ENCODE measurements at regions not wholly inside any gene's neighbourhood (a gene's known extent, or its start where the extent isn't known, plus 50 kb on each side); places are given as distances from the start of the nearest gene placed in this dataset.

GRCh38 chr13:23504180-23504579 is 66.0 kb upstream of the TNFRSF19 start (continued):
- TF ChIP-seq ZBTB33 (IDR thresholded peaks at IDR 0.05; ENCODE audit: borderline replicate concordance, low read depth) (peak; percentile 48; the same call in 1 of the 2 replicates), MAX (IDR thresholded peaks at IDR 0.05; ENCODE audit: low read depth) (peak; percentile 73), TCF12 (IDR thresholded peaks at IDR 0.05) (peak; percentile 93), ELF1 (IDR thresholded peaks at IDR 0.05) (no peak), RAD21 (IDR thresholded peaks at IDR 0.05; ENCODE audit: low read length) (no peak), JUND (IDR thresholded peaks at IDR 0.05) (peak; percentile 80), FOXM1 (IDR thresholded peaks at IDR 0.05; ENCODE audit: low read depth) (no peak), MEF2A (IDR thresholded peaks at IDR 0.05; ENCODE audit: borderline replicate concordance, low read depth) (peak; percentile 62; the same call in 1 of the 2 replicates), NFIC (IDR thresholded peaks at IDR 0.05; ENCODE audit: borderline replicate concordance) (peak; percentile 87), CTCF (IDR thresholded peaks at IDR 0.05) (no peak), TEAD4 (IDR thresholded peaks at IDR 0.05; ENCODE audit: borderline replicate concordance, insufficient read depth) (peak; percentile 60; the same call in 1 of the 2 replicates), GATA2 (CRISPR knock-in tag; IDR thresholded peaks at IDR 0.05) (peak; percentile 28; the same call in 1 of the 2 replicates), GABPA (IDR thresholded peaks at IDR 0.05; ENCODE audit: low read depth) (no peak), EP300 (IDR thresholded peaks at IDR 0.05; ENCODE audit: borderline replicate concordance in 1 of 2, low read depth in 1 of 2, low read length in 1 of 2) (peak; percentile 66 to 86), REST (IDR thresholded peaks at IDR 0.05; ENCODE audit: low read depth, low read length) (no peak), USF1 (IDR thresholded peaks at IDR 0.05; ENCODE audit: borderline replicate concordance, low read depth) (no peak), RXRA (IDR thresholded peaks at IDR 0.05; ENCODE audit: borderline replicate concordance, low read depth) (peak; percentile 51; the same call in 1 of the 2 replicates)

Measured in SK-N-SH (cell line).